ENCODE measurements at regions not wholly inside any gene's neighbourhood (a gene's known extent, or its start where the extent isn't known, plus 50 kb on each side); places are given as distances from the start of the nearest gene placed in this dataset.

- TF ChIP-seq ZBTB33 (CRISPR knock-in tag; IDR thresholded peaks at IDR 0.05) (no peak), CHD4 (IDR thresholded peaks at IDR 0.05; ENCODE audit: borderline replicate concordance, low read length) (no peak), TIGD3 (CRISPR knock-in tag; IDR thresholded peaks at IDR 0.05; ENCODE audit: borderline replicate concordance) (no peak), NCOA1 (CRISPR knock-in tag; IDR thresholded peaks at IDR 0.05) (no peak)
Measured at GRCh38 chr2:6216234-6216633, 524.0 kb downstream of the SOX11 start (continued).

- Histone ChIP-seq H3K4me2 (ENCODE audit: low read depth, low read length) (no peak overlapping the region), H3K36me3 (replicated peaks in 1 of 2; ENCODE audit: control insufficient read depth in 1 of 2, insufficient read depth in 2 of 2, low read length in 2 of 2) (no peaks in the 10 kb centered on the region), H2AFZ (ENCODE audit: low read length) (no peak overlapping the region), H3K27me3 (ENCODE audit: control insufficient read depth in 1 of 2, insufficient read depth in 2 of 2, low read length in 2 of 2) (no peaks in the 10 kb centered on the region), H3K4me3 (replicated peaks in 1 of 3; ENCODE audit: insufficient read depth in 1 of 3, low read depth in 2 of 3, low read length in 3 of 3) (no peak overlapping the region), H3K79me2 (ENCODE audit: insufficient read depth, low read length) (no peaks in the 10 kb centered on the region), H3K9ac (ENCODE audit: insufficient read depth, low read depth, low read length) (no peak overlapping the region), H3K9me3 (ENCODE audit: low read length) (peaks cover 75% of the 10 kb centered on the region), H3K4me1 (ENCODE audit: insufficient read depth, low read length) (no peaks in the 10 kb centered on the region), H4K20me1 (ENCODE audit: insufficient read depth, low read length) (no peaks in the 10 kb centered on the region), H3K27ac (ENCODE audit: extremely low read length, insufficient read depth, low read length) (no peak overlapping the region)
- CTCF ChIA-PET (ENCODE audit: low intra/inter-chr PET ratio, low total read pairs): no interaction called here
- intact Hi-C loops (cut with micrococcal nuclease; ENCODE audit: unreplicated experiment): no loop called here
- FAIRE-seq: no peak
- no peak for ATAC-seq
- POLR2A ChIA-PET: no interaction called here
- no peak for TF ChIP-seq HNF4A (CRISPR knock-in tag; IDR thresholded peaks at IDR 0.05)
- no peak for TF ChIP-seq NR1H2 (CRISPR knock-in tag; IDR thresholded peaks at IDR 0.05; ENCODE audit: borderline replicate concordance, low read depth)
- no peak for TF ChIP-seq YY1 (IDR thresholded peaks at IDR 0.05; ENCODE audit: insufficient read depth, insufficient replicate concordance, low read depth, low read length)
- TF ChIP-seq NR2F6 (IDR thresholded peaks at IDR 0.05): no peak
- no peak for TF ChIP-seq NR2F6 (CRISPR knock-in tag; IDR thresholded peaks at IDR 0.05)
- TF ChIP-seq EP300 (IDR thresholded peaks at IDR 0.05; ENCODE audit: low read depth in 2 of 2, low read length in 2 of 2): no peak
- TF ChIP-seq EP300 (CRISPR knock-in tag; IDR thresholded peaks at IDR 0.05; ENCODE audit: borderline replicate concordance): no peak
- no peak for TF ChIP-seq CBFB (CRISPR knock-in tag; IDR thresholded peaks at IDR 0.05)
- no peak for TF ChIP-seq ZNF792 (CRISPR knock-in tag; IDR thresholded peaks at IDR 0.05)
- no peak for TF ChIP-seq BHLHE40 (IDR thresholded peaks at IDR 0.05; ENCODE audit: low read length)
- no peak for TF ChIP-seq ZNF235 (CRISPR knock-in tag; IDR thresholded peaks at IDR 0.05; ENCODE audit: borderline replicate concordance)
- 41% methylated on average over 4 of the region's 4 CpGs for WGBS (ENCODE audit: low lambda C conversion rate)
- DNase-seq (ENCODE audit: low spot score): no peak
- in situ Hi-C loops (cut with HindIII; ENCODE audit: extremely low pct_ligation_motif_present, low pct_unique_long_range_greater_than_20kb): no loop called here
- no TSS peak for BruUV-seq (replicated peaks)
Measured at GRCh38 chr2:6218926-6219325, 526.7 kb downstream of the SOX11 start.

Data from HepG2 (cell line).